HFFc6 (cell line): ENCODE measurements at regions not wholly inside any gene's neighbourhood (a gene's known extent, or its start where the extent isn't known, plus 50 kb on each side); places are given as distances from the start of the nearest gene placed in this dataset.

Experiments
- DNase-seq: peaks from one replicate; pipeline ENCODE4 v3.0.0-alpha.2; 2018
- H3K27ac Mint-ChIP-seq: 2 replicates; pipeline ENCODE4 v1.8.0; 2020; ENCODE audit warnings: mild to moderate bottlenecking, mixed read lengths
- H3K27me3 Mint-ChIP-seq: 2 replicates; pipeline ENCODE4 v1.8.0; 2021; ENCODE audit warnings: mild to moderate bottlenecking, moderate library complexity, mixed read lengths; ENCODE audit not compliant: insufficient read depth
- H3K36me3 Mint-ChIP-seq: 2 replicates; pipeline ENCODE4 v1.8.0; 2021; ENCODE audit warnings: low read depth, mixed read lengths
- H3K4me1 Mint-ChIP-seq: 2 replicates; pipeline ENCODE4 v1.8.0; 2020; ENCODE audit warnings: low read depth, mixed read lengths
- H3K4me3 Mint-ChIP-seq: 2 replicates; pipeline ENCODE4 v1.8.0; 2020; ENCODE audit warnings: mild to moderate bottlenecking, moderate library complexity, mixed read lengths
- H3K9me3 Mint-ChIP-seq: 2 replicates; pipeline ENCODE4 v1.8.0; 2020; ENCODE audit warnings: mild to moderate bottlenecking, mixed read lengths
- CTCF ChIP-seq: fragments of 200-600 bp; sonication (generic); IDR thresholded peaks from 2 replicates; pipeline ENCODE4 v1.5.0; 2021; ENCODE audit warnings: antibody characterized with exemption, mild to moderate bottlenecking

- Mint-ChIP-seq H3K9me3 (peaks cover 12% of the 10 kb centered on the region; the same call in 1 of the 2 replicates), H3K4me1 (no peaks in the 10 kb centered on the region), H3K36me3 (no peaks in the 10 kb centered on the region), H3K4me3 (no peak overlapping the region), H3K27ac (no peak overlapping the region), H3K27me3 (peaks cover 1% of the 10 kb centered on the region; the same call in 1 of the 2 replicates)
- no peak for DNase-seq
- TF ChIP-seq CTCF, result no peak
Measured at GRCh38 chr6:167746390-167746907, 80.3 kb upstream of the AFDN start.

- no peak for DNase-seq
- Mint-ChIP-seq H3K4me1 (no peaks in the 10 kb centered on the region), H3K27ac (no peak overlapping the region), H3K4me3 (no peak overlapping the region), H3K9me3 (peaks cover 12% of the 10 kb centered on the region; the same call in 1 of the 2 replicates), H3K27me3 (peaks cover 1% of the 10 kb centered on the region; the same call in 1 of the 2 replicates), H3K36me3 (no peaks in the 10 kb centered on the region)
- no peak for TF ChIP-seq CTCF
Measured at GRCh38 chr6:167746975-167747374, 79.7 kb upstream of the AFDN start.

GRCh38 chr6:167747645-167748044, 79.1 kb upstream of the AFDN start:
- Mint-ChIP-seq H3K27me3 (peaks cover 1% of the 10 kb centered on the region; the same call in 1 of the 2 replicates), H3K9me3 (peaks cover 12% of the 10 kb centered on the region; the same call in 1 of the 2 replicates), H3K4me1 (no peaks in the 10 kb centered on the region), H3K4me3 (no peak overlapping the region), H3K27ac (no peak overlapping the region), H3K36me3 (no peaks in the 10 kb centered on the region)
- TF ChIP-seq CTCF, result no peak
- no peak for DNase-seq

- H3K4me3 Mint-ChIP-seq, result no peak overlapping the region
- H3K4me1 Mint-ChIP-seq, result no peaks in the 10 kb centered on the region
- TF ChIP-seq CTCF, result no peak
- H3K36me3 Mint-ChIP-seq, result no peaks in the 10 kb centered on the region
- no peak for DNase-seq
- H3K9me3 Mint-ChIP-seq, result peaks cover 12% of the 10 kb centered on the region; the same call in 1 of the 2 replicates
- H3K27me3 Mint-ChIP-seq, result peaks cover 1% of the 10 kb centered on the region; the same call in 1 of the 2 replicates
- no peak overlapping the region for H3K27ac Mint-ChIP-seq
Measured at GRCh38 chr6:167748046-167748445, 78.7 kb upstream of the AFDN start.

- Mint-ChIP-seq H3K4me1 (no peaks in the 10 kb centered on the region), H3K4me3 (no peak overlapping the region), H3K27me3 (peaks cover 1% of the 10 kb centered on the region; the same call in 1 of the 2 replicates), H3K9me3 (peaks cover 12% of the 10 kb centered on the region; the same call in 1 of the 2 replicates), H3K36me3 (no peaks in the 10 kb centered on the region), H3K27ac (no peak overlapping the region)
- no peak for TF ChIP-seq CTCF
- no peak for DNase-seq
Measured at GRCh38 chr6:167748458-167749379, 78.0 kb upstream of the AFDN start.
